GM18870 (cell line): ENCODE measurements at regions not wholly inside any gene's neighbourhood (a gene's known extent, or its start where the extent isn't known, plus 50 kb on each side); places are given as distances from the start of the nearest gene placed in this dataset.
"Not testable (repeated sequence)": the region's sequence is repeated elsewhere in the genome, so short reads cannot be mapped to it uniquely, and the experiment has no call there.

Experiments used
- ATAC-seq: cut with Tn5 transposase; IDR thresholded peaks from one replicate; pipeline ENCODE4 v1.9.1; 2021; ENCODE audit warnings: moderate library complexity; ENCODE audit not compliant: unreplicated experiment

DNA sequence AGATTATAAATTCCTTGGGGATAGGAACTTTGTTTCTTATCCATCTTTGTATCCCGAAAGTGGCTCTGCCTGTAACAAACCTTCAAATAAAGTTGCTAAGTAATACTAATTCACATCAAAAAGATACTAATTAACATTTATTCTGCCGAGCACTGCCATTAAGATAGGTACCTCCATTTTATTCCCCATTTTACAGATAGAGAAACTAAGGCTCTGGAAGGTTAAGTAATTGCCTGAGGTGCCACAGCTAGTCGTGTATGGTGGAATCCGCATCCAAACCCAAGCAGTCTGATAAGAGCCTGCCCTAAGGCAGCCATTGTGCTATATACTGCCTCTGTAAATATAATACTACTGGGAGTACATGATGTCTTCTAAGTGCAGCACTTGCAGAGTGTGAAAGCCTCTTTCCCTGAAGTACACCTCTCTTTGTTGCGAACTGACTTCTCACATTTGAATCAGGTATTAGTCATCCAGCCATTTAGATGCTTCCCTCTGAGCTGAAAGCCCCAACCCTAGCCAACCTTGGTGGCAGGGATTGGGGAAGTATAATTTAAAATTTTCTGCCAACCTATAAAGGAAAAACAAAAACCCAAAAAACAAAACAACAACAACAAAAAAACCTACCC, 78.5 kb upstream of the CHD2 start:
- no peak for ATAC-seq

DNA sequence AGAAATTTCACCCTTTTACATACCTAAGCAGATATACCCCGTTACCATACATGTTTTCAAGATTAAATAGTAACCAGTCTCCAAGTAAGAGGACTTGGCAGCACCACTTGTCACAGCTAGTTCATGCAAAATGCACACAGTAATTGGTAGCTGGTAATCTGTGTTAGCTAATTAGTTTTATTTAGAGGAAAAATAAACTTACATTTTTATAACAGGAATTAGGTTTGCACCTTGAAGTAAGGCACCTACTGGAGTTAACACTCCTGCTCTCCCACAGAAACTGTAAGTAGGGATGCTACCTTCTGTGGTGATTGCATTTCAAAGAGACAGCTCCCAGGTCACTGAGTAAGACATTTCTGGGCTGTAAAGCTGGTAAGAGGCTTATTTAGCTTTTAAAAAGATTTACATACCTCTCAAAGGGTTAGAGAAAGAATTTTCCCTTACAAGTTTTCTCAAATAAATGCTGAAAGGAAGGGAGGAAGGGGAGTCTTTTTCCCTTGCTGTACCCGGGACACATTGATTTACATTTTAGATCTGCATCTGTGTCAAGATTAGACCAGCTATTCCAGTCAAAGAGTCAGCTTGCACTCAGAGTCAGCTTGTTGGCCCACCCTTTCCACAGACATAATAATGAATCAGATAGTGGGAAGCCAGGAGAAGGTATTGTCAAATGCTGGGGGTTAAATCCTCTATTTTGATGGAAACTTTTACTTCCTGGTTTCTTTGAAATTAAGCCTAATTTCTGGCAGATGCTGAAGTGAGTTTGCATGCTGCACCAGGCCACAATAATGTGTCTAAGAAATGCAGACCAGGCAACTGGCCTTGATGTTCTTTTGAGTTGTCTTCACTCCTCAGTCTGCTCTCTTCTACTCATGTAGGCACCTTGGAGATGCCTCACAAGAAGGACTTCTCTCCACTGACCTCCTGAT, 77.6 kb upstream of the CHD2 start:
- no peak for ATAC-seq

DNA sequence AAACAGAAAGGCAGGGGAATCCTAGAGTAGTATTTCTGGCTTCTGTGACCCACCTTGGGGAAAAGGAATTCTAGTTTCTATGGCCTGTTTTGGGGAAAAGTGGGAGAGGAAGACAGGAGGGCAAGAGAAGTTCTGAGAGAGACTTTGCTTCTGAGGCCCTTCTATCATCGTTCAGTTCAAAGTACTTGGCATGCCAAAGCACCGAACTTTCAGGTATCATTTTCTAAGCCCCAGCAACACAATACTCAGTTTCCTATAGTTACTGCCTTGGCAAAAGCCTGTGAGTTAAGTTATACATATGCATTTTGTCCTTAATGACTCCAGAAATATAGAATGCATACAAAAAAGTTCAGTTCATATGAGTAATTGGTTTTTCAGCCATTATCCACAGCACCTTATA, 74.1 kb upstream of the CHD2 start:
- ATAC-seq = no peak

DNA sequence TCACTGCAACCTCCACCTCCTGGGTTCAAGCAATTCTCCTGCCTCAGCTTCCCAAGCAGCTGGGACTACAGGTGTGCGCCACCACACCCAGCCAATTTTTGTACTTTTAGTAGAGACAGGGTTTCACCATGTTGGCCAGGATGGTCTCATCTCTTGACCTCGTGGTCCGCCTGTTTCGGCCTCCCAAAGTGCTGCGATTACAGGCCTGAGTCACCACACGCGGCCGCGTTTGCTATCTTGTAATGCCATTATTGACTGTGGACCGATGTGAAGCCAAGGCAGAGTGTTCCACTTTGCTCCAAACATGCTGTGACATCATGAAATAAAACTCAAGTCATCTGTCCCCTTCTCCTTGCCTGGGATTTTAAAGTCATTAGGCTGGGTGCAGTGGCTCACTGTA, 72.1 kb upstream of the CHD2 start:
- ATAC-seq = not testable (repeated sequence)

DNA sequence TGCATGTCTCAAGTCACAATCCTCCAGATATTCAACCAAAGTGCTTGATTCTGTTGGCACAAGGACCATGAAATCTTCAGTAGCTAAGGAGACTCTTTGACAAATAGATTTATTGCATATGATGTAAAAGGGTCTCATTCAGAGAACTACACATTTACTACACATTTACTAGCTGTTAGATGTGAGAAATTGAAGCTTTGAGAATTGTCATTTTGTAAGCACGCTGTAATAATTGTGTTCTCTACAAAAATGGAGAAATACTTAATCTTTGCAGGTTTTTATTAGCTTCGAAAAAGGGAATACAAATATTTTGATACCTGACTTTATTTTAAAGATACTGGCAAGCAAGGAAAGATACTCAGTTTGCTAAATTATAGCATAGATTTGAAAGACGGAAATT, 70.2 kb upstream of the CHD2 start:
- no peak for ATAC-seq

DNA sequence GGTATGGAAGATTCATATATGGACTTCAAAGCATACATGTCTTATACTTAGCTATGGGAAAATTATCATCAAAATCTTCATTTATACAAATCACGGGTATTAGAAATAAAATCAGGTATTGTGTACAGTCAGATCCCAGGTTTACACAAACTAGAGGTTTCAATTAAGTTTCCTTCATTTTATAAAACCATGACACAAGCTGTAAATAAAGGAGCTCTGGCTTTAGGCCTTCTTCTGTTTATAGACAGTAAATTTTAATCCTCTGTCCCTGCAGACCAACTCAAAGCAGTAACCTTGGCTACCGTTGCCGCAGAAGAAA, 68.8 kb upstream of the CHD2 start:
- no peak for ATAC-seq

DNA sequence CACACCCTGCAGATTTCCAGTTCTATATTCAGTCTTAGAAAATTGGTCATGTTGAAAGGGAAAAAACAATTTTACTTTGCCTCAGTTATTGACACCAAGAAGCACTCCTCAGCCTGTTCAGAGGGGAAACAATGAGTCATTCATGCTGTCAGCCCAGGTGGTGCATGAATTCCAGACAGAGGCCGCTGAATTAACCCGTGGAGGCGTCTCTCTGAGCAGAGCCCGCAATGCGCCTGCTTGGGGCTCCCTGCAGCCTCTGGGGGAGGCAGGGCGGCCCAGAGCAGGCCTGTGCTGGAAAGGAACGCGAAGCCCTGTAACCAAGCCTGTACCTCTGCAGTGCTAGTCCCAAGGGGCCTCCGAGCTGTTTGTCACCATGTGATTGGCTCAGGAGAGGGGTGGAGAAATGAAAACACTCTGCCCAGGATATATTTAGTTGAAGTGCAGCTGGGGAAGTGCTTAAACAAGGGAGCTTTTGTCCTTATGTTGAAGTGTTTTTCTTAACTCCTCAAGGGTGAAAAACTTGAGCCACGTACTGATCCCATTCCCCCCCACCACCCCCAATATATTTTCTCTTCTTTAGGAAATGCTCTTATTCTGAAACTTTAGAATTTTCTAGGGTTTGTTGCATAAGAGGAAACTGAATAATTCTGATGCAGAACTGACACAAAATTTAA, 68.3 kb upstream of the CHD2 start:
- peak; percentile 96 for ATAC-seq

DNA sequence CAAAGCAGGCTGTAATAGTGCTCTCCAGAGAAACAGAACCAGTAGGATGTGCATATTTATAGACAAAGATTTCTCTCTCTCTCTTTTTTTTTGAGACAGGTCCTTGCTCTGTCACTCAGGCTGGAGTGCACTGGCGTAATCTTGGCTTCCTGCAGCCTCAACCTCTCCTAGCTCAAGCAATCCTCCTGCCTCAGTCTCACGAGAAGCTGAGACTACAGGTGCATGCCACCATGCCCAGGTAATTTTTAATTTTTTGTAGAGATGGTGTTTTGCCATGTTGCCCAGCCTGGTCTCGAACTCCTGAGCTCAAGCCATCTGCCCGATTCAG, 67.1 kb upstream of the CHD2 start:
- ATAC-seq = no peak

DNA sequence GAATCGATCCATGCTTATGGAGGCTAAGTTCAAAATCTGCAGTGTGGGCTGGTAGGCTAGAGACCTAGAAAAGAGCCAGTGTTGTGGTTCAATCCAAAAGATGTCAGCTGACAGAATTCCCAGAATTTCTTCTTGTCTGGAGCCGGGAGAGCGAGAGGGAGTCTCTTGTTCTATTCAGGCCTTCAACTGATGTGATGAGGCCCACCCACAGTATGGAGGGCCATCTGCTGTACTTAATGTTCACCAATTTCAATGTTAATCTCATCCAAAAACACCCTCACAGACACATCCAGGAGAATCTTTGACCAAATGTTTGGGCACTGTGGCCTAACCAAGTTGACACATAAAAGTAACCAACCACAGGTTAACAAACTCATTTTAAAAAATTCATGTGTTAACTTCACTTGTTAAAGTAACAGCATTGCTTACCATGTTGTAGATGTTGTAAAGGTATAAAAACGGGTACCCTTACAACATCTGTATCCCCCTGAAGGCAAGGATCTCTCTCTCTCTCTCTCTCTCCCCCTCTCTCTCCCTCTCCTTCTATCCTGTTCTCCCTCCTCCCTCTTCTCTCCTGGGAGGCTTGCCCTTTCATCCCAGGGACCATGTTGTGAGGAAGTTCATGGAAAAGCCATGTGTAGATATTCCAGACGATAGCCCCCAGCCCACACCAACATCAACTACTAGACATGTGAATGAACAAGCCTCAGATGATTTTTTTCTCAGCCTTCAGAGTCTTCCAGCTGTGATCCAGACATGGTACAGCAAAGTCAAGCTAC, 66.4 kb upstream of the CHD2 start:
- no peak for ATAC-seq

DNA sequence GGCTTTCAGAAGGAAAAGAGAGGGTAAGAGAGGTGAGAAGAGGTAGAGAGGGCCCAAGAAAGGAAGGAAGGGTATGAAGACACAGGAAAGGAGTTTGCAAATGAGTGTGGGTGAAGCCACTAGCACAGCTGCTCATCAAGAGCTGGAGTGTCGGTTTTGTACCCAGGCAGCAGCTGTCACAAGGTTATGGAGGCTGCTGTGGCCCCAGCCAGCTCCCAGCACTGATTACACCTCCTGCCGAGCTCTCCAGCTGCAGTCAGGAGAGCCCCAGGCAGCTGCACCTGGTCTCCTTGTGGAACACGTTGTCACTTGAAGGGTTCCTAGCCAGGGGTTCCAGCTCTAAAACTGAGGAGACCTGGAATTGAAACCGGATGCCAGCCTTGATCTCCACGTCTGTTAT, 60.4 kb upstream of the CHD2 start:
- ATAC-seq = peak; percentile 67

DNA sequence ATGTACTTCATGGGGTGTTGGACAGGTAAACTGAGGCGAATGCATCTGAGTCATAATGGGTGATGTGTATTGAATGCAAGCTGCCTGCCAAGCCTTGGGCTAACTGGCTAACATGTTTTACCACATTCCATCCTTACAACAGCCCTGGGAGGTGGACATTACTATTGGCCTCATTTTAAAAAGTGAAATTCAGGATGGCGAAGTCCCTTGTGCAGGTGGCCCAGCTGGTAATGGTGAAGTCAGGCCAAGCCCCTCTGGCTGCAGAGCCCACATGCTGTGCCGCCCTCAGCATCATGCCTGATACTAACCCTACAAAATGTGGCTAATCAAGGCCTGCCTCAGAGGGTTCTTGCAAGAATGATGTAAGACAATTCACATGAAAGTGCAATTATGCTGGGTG, 60.0 kb upstream of the CHD2 start:
- no peak for ATAC-seq

DNA sequence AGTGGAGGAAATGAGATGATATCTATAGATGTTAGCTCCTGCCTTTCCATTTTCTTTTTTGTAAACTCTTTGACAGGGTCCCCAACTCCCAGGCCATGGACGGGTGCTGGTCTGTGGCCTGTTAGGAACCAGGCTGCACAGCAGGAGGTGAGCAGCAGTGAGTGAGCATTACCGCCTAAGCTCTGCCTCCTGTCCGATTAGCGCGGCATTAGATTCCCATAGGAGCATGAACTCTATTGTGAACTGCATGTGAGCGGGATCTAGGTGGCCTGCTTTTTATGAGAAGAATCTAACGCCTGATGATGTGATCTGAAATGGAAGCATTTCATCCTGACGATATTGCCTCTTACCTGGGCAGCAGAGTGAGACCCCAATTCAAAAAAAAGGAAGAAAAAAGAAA, 56.8 kb upstream of the CHD2 start:
- ATAC-seq = no peak

DNA sequence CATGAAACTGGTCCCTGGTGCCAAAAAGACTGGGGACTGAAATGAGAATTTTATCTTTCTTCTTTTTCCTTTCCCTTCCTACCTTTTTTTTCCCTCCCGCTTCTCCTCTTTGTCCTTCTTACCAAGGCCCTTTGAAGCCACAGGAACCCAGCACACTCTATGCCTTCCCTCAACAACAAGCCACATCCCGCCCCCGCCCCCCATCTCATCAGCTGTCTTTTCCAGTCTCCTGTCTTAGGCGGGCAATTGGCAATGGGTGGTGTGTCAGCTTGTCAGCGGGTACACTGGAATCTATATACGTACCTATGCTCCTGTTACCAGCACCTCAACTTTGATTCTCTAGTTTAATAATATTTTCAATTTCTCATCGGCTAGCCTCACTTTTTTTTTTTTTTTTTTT, 56.3 kb upstream of the CHD2 start:
- no peak for ATAC-seq

DNA sequence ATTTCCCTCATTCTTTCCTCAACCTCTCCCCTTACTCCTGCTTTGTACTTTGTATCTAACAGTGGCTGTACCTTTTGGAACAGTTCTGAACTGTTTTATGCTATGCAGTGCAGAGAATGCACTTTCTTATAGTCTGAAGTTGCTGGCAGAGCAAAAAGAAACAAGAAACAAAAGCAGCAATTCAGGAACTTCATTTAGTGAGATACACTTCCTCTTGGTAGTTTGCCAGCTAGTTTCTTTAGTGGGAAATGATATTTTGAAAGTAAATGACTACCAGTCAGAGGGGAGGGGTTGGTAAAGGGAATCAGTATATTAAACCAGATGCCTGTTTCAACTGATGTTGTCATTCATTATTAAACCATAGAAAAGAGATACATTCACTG, 55.0 kb upstream of the CHD2 start:
- peak; percentile 77 for ATAC-seq

DNA sequence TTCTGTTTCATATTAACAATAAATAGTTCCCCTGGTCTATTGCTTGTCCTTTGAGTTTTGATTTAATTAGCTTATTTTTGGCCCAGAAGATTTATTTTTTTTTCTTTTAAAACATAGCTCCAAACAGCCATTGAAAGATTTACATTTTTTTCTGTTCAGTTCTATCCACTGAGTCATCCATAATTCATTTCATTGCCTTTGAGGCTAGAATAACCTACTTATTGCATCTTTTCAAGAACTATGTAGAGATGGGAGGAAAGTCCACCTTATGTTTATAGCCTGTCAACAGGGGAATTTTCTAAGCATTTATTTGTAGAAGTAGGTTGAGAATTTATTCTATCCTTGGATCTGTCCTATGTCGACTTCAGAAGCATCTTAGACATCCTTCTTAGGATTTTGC, 53.4 kb upstream of the CHD2 start:
- no peak for ATAC-seq

DNA sequence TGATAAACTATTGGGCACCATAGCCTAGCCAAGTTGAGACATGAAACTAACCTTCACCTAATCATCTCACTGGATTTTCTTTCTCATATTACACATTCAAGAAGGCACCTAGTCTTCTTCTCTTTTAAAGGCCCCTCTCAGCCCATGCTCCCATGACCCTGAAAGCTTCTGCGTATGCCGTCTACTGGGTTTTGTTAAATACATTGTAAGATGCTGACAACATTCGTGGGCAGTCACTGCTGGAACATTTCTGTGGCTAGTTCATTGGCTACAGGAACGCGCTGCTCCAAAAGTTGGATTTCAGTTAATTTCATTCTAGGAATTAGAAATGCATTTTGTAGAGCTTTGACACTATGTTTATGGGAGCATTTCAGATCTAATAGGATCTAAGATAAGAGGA, 52.3 kb upstream of the CHD2 start:
- no peak for ATAC-seq

DNA sequence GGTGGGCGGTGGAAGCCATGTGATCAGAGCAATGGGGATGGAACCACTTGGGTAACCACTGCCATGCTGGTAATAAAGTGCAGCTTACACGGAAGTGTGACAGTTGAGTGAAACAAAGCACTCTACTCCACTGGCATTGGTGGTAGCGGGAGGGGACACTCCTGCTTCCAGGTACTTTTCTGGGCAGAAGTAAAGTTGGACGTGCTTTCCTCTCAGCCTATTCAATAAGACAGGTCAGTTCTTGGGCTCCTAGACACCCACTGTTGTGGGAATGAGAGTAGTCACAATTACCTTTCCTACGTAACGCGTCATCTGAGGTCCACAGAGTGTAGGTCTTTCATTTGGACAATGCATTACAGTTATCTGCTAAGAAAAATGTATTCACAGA, 51.7 kb upstream of the CHD2 start:
- ATAC-seq = no peak

DNA sequence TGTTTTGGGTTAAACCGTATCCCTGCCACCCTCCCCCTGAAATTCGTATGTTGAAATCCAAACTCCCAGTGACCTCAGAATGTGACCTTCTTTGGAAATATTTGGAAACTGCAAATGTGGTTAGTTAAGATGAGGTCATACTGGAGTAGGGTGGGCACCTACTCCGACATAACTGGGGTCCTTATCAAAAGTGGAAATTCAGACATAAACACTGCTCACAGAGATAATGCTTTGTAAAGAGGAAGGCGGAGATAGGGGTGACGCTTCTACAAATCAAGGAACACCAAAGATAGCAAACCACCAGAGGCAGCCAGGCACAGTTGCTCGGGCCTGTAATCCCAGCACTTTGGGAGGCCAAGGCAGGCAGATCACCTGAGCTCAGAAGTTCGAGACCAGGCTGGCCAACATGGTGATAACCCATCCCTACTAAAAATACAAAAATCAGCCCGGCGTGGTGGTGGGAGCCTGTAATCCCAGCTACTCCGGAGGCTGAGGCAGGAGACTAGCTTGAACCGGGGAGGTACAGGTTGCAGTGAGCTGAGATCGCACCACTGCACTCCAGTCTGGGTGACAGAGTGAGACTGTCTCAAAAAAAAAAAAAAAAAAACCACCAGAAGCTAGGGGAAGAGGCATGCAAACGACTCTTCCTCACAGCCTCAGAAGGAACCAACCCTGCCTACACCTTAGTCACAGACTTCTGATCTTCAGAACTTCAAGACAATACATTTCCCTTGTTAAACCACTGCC, 51.1 kb upstream of the CHD2 start:
- ATAC-seq = no peak

DNA sequence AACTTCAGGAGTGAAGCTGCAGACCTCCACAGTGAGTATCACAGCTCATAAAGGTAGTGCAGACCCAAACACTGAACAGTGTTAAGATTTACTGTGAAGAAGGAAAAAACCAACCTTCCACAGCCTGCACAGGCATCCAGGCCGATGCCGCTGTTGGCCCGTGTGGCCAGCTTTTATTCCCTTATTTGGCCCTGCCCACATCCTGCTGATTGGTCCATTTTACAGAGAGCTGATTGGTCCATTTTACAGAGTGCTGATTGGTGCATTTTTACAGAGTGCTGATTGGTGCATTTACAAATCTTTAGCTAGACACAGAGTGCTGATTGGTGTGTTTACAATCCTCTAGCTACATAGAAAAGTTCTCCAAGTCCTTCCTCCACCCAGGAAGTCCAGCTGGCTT, 49.9 kb upstream of the CHD2 start:
- ATAC-seq = not testable (repeated sequence)
